ENCODE measurements at regions not wholly inside any gene's neighbourhood (a gene's known extent, or its start where the extent isn't known, plus 50 kb on each side); places are given as distances from the start of the nearest gene placed in this dataset.

DNA sequence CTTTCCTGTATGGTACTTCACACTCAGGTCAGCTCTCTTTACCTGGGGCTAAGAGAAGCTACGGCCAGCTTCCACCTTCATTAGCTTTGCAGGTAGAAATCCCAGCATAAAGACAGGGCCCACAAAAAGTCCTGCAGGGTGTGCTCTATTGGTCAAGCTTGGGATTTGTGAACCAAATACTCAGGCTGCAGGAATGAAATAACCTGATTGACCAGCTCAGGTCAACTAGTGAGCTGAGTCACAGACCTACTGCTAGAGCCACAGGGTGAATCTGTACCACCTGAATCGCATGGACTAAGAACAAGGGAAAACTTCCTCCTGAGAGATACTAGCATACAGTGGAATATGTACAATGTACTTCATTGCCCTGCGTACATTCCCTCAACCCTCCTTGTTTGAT, 172.2 kb downstream of the HHIP start:
- no peak for DNase-seq (ENCODE audit: low read depth)
- TF ChIP-seq, protein P1, sequence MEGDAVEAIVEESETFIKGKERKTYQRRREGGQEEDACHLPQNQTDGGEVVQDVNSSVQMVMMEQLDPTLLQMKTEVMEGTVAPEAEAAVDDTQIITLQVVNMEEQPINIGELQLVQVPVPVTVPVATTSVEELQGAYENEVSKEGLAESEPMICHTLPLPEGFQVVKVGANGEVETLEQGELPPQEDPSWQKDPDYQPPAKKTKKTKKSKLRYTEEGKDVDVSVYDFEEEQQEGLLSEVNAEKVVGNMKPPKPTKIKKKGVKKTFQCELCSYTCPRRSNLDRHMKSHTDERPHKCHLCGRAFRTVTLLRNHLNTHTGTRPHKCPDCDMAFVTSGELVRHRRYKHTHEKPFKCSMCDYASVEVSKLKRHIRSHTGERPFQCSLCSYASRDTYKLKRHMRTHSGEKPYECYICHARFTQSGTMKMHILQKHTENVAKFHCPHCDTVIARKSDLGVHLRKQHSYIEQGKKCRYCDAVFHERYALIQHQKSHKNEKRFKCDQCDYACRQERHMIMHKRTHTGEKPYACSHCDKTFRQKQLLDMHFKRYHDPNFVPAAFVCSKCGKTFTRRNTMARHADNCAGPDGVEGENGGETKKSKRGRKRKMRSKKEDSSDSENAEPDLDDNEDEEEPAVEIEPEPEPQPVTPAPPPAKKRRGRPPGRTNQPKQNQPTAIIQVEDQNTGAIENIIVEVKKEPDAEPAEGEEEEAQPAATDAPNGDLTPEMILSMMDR (IDR thresholded peaks at IDR 0.05; ENCODE audit: low read depth, low read length, missing control alignments): no peak
- no peak overlapping the region for H3K4me3 ChIP-seq (ENCODE audit: low read depth, low read length)
- in situ Hi-C loops (cut with HindIII; ENCODE audit: low sequenced_read_pairs): no loop called here

DNA sequence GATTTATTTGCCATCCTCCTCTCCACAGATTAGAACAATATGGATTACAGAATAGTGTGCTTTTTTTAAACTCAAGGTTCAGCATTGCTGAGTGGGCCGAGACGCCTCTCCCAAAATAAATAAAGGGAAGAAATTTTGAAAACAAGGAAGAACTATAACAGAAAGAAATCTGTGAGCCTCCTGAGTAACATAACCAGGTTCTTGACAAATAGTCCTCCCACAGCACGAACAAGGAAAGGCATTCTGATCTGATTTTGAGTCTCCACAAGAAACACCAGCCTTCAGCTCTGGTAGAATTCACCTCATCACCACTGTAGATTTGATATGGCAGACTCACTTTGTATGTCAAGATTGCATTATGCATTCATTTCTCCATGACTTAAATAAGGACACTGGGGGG, 173.6 kb downstream of the HHIP start:
- TF ChIP-seq, protein P1 (IDR thresholded peaks at IDR 0.05; ENCODE audit: low read depth, low read length, missing control alignments): no peak
- in situ Hi-C loops (cut with HindIII; ENCODE audit: low sequenced_read_pairs): no loop called here
- no peak overlapping the region for H3K4me3 ChIP-seq (ENCODE audit: low read depth, low read length)
- DNase-seq (ENCODE audit: low read depth): no peak

DNA sequence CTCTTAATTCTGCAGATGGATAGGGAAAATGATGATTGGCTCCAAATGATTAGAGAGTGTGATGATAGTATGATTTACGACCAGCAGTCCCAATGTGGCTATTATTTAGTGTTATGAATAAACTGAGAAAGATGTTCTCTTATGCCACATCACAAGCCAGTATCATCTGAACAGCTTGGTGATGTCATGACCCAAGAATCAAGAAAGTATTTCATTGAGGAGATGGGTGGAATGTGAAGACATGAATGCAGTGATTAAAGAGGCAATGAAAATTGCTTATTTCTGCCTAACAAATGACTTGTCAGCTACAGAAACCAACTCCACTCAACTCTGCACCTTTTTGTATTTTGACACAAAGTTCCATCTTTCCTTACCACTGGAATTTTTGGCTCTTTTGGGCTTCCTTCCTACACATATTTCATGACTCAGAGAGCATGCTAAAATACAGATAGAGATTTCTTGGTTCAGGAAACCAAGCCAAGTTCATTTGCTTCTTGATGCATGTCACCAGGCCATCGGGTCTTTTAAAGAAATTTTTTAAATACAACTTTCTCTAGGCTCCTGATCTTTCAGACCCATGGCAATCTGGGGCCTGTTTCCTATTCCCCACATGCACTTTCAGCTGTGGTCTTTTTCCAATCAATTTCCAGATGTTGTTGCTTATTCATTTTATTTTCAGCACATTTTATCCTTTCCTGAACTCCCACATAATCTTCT, 174.2 kb downstream of the HHIP start:
- H3K4me3 ChIP-seq (ENCODE audit: low read depth, low read length): no peak overlapping the region
- in situ Hi-C loops (cut with HindIII; ENCODE audit: low sequenced_read_pairs): no loop called here
- peak; percentile 84 for DNase-seq (ENCODE audit: low read depth)
- TF ChIP-seq, protein P1 (IDR thresholded peaks at IDR 0.05; ENCODE audit: low read depth, low read length, missing control alignments): no peak

DNA sequence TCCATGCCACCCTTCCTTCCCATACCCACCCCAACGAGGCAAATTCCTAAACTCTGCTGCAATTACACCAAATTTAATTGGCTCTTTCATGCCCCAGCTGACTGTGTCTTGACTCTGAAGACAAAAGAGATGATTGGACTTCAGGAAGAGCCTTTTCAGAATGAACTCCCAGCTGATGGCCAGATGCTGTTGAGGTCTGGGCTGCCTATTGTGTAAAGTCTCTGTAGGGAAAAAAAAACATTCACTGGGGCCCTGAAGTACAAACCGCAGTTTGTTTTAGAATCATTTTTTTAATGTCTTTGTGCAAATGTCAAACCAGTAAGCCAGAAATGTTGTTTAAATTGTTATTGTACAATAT, 174.8 kb downstream of the HHIP start:
- in situ Hi-C loops (cut with HindIII; ENCODE audit: low sequenced_read_pairs): no loop called here
- TF ChIP-seq, protein P1 (IDR thresholded peaks at IDR 0.05; ENCODE audit: low read depth, low read length, missing control alignments): no peak
- H3K4me3 ChIP-seq (ENCODE audit: low read depth, low read length): no peak overlapping the region
- DNase-seq (ENCODE audit: low read depth): peak; percentile 85

DNA sequence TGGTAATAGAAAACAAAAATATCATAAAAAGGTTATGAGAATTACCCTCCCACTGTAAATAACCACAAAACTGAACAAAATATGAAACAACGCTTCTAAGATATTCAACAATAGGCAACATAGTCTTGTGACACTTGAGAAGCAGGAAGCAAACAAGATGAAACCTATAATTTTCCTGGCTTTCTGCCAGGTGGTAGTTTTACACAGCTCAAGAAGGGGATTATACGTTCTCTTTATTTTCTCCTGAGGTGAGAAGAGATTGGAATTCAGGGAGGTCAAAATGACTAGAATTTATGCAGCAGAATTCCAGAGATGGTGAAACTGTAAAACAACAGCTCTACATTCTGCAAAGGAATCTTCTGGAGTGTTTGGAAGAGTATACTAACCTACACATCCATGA, 186.0 kb downstream of the HHIP start:
- TF ChIP-seq, protein P1 (IDR thresholded peaks at IDR 0.05; ENCODE audit: low read depth, low read length, missing control alignments): no peak
- in situ Hi-C loops (cut with HindIII; ENCODE audit: low sequenced_read_pairs): no loop called here
- H3K4me3 ChIP-seq (ENCODE audit: low read depth, low read length): no peak overlapping the region
- no peak for DNase-seq (ENCODE audit: low read depth)

DNA sequence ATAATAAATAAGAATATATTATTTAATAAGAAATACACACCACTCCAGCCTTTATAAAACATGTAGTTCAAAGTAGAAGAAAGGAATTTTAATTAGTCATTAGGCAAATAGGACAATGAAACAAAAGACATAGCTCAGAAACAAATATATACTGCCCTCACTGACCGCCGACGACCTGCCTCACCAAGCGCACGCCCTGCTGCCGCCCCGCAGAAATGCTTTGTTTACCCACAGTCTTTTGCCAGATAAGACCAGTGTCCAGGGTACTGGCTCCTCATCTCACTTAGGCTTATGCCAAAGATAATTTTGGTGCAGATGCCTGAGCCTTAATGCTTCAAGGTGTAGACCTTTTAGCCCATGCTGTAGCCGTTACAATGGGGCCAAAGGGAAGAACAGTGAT, 199.5 kb downstream of the HHIP start:
- no peak overlapping the region for H3K4me3 ChIP-seq (ENCODE audit: low read depth, low read length)
- DNase-seq (ENCODE audit: low read depth): no peak
- TF ChIP-seq, protein P1 (IDR thresholded peaks at IDR 0.05; ENCODE audit: low read depth, low read length, missing control alignments): no peak
- in situ Hi-C loops (cut with HindIII; ENCODE audit: low sequenced_read_pairs): no loop called here

Data from astrocyte of the cerebellum (primary cell).